ENCODE measurements at regions not wholly inside any gene's neighbourhood (a gene's known extent, or its start where the extent isn't known, plus 50 kb on each side); places are given as distances from the start of the nearest gene placed in this dataset.

GRCh38 chr7:91346426-91346825 lies 82.2 kb downstream of the FZD1 start:
- no peaks in the 10 kb centered on the region for H3K9me3 ChIP-seq (ENCODE audit: control insufficient read depth, insufficient read depth, low read length)
- DNase-seq (ENCODE audit: low read depth, low spot score) = no peak
- ChIA-PET POLR2A (no interaction called here), CTCF (no interaction called here)
- no peak for TF ChIP-seq CTCF (IDR thresholded peaks at IDR 0.05; ENCODE audit: low read depth, low read length)
- H3K27me3 ChIP-seq (ENCODE audit: control insufficient read depth, insufficient read depth, low read length) = peaks cover 21% of the 10 kb centered on the region
- no peak overlapping the region for H3K27ac ChIP-seq (ENCODE audit: low read depth, low read length)
- H3K4me3 ChIP-seq (ENCODE audit: low read depth, low read length) = no peak overlapping the region

- Histone ChIP-seq H3K27me3 (ENCODE audit: control insufficient read depth, insufficient read depth, low read length) (peaks cover 15% of the 10 kb centered on the region), H3K9me3 (ENCODE audit: control insufficient read depth, insufficient read depth, low read length) (no peaks in the 10 kb centered on the region), H3K27ac (ENCODE audit: low read depth, low read length) (no peak overlapping the region), H3K4me3 (ENCODE audit: low read depth, low read length) (no peak overlapping the region)
- TF ChIP-seq CTCF (IDR thresholded peaks at IDR 0.05; ENCODE audit: low read depth, low read length) = no peak
- DNase-seq (ENCODE audit: low read depth, low spot score) = no peak
- ChIA-PET CTCF (no interaction called here), POLR2A (no interaction called here)
Observed at GRCh38 chr7:91347290-91347689, 83.1 kb downstream of the FZD1 start.

GRCh38 chr7:91348711-91349110 lies 84.5 kb downstream of the FZD1 start:
- no peak for TF ChIP-seq CTCF (IDR thresholded peaks at IDR 0.05; ENCODE audit: low read depth, low read length)
- no peak for DNase-seq (ENCODE audit: low read depth, low spot score)
- ChIA-PET POLR2A (no interaction called here), CTCF (no interaction called here)
- Histone ChIP-seq H3K9me3 (ENCODE audit: control insufficient read depth, insufficient read depth, low read length) (no peaks in the 10 kb centered on the region), H3K4me3 (ENCODE audit: low read depth, low read length) (no peak overlapping the region), H3K27ac (ENCODE audit: low read depth, low read length) (no peak overlapping the region), H3K27me3 (ENCODE audit: control insufficient read depth, insufficient read depth, low read length) (peaks cover 7% of the 10 kb centered on the region)

- ChIA-PET POLR2A (no interaction called here), CTCF (no interaction called here)
- DNase-seq (ENCODE audit: low read depth, low spot score) = peak; percentile 3
- no peak for TF ChIP-seq CTCF (IDR thresholded peaks at IDR 0.05; ENCODE audit: low read depth, low read length)
- no peak overlapping the region for H3K27ac ChIP-seq (ENCODE audit: low read depth, low read length)
- H3K27me3 ChIP-seq (ENCODE audit: control insufficient read depth, insufficient read depth, low read length) = peaks cover 3% of the 10 kb centered on the region
- H3K4me3 ChIP-seq (ENCODE audit: low read depth, low read length) = no peak overlapping the region
- H3K9me3 ChIP-seq (ENCODE audit: control insufficient read depth, insufficient read depth, low read length) = no peaks in the 10 kb centered on the region
Observed at GRCh38 chr7:91351374-91351773, 87.1 kb downstream of the FZD1 start.

GRCh38 chr7:91352091-91352490 lies 87.9 kb downstream of the FZD1 start:
- peaks cover 3% of the 10 kb centered on the region for H3K27me3 ChIP-seq (ENCODE audit: control insufficient read depth, insufficient read depth, low read length)
- no peak for DNase-seq (ENCODE audit: low read depth, low spot score)
- H3K27ac ChIP-seq (ENCODE audit: low read depth, low read length) = no peak overlapping the region
- POLR2A ChIA-PET = no interaction called here
- no peaks in the 10 kb centered on the region for H3K9me3 ChIP-seq (ENCODE audit: control insufficient read depth, insufficient read depth, low read length)
- CTCF ChIA-PET = interaction anchor here (0.6 kb wide), 1 partner anchor 194 kb away, joined by 3 read pairs; no protein-coding TSS in a partner anchor
- no peak overlapping the region for H3K4me3 ChIP-seq (ENCODE audit: low read depth, low read length)
- no peak for TF ChIP-seq CTCF (IDR thresholded peaks at IDR 0.05; ENCODE audit: low read depth, low read length)

Data from AG04450 (cell line).